ENCODE measurements at regions not wholly inside any gene's neighbourhood (a gene's known extent, or its start where the extent isn't known, plus 50 kb on each side); places are given as distances from the start of the nearest gene placed in this dataset.

DNA sequence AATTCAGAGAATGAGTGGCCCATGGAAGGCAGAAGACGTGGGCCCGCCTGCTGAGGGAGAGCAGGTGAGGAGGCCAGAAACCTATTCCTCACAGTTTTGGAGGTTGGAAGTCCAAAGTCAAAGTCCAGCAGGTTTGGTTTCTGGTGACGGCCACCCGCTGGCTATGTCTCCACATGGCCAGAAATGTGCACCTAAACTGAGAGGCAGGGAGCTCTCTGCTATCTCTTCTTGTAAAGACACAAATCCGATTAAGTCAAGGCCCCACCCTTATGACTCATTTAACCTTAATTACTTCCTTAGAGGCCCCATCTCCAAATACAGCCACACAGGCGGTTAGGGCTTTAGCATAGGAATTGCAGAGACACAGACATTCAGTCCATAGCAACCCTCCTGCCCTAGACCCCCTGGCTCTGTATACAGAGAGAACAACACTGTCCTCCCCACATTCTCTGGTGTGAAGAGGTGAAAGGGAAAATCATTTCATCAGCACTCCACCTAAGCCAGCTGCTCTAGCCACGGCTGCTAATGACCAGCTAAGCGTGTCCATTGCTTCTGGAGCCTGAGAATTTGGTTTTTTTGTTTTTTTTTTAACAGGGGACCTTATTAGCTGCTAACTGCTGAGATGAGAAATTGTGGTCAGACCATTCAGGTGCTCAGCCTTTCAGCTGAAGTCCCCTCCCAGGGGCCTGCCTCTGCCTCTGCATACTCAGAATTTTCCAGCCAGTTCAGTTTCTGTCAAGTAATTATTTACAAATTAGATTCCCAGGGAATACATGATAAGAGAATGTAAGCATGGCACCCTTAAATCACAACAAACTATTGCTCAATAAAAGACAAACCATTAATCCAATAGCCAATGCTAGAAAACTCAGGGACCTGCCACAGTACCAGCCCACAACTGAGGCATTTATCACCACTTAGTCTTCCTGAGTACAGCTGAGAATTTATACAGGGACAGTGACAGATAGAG is 368.7 kb upstream of the ID2 start:
- TF ChIP-seq, protein P1, sequence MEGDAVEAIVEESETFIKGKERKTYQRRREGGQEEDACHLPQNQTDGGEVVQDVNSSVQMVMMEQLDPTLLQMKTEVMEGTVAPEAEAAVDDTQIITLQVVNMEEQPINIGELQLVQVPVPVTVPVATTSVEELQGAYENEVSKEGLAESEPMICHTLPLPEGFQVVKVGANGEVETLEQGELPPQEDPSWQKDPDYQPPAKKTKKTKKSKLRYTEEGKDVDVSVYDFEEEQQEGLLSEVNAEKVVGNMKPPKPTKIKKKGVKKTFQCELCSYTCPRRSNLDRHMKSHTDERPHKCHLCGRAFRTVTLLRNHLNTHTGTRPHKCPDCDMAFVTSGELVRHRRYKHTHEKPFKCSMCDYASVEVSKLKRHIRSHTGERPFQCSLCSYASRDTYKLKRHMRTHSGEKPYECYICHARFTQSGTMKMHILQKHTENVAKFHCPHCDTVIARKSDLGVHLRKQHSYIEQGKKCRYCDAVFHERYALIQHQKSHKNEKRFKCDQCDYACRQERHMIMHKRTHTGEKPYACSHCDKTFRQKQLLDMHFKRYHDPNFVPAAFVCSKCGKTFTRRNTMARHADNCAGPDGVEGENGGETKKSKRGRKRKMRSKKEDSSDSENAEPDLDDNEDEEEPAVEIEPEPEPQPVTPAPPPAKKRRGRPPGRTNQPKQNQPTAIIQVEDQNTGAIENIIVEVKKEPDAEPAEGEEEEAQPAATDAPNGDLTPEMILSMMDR (IDR thresholded peaks at IDR 0.05 in 4 of 5, conservative IDR thresholded peaks at IDR 0.05 in 1 of 5): no peak
- no peak for TF ChIP-seq POLR2A (IDR thresholded peaks at IDR 0.05)
